Activated CD8-positive, alpha-beta memory T cell treated with anti-CD3 and anti-CD28 coated beads, Interleukin-2, amount 50 U/mL, for 1 hour (primary cell): ENCODE measurements at regions not wholly inside any gene's neighbourhood (a gene's known extent, or its start where the extent isn't known, plus 50 kb on each side); places are given as distances from the start of the nearest gene placed in this dataset.

Experiments
- DNase-seq: peaks from one replicate; pipeline ENCODE4 v3.0.0-alpha.2; 2020; ENCODE audit errors: extremely low read depth

DNA sequence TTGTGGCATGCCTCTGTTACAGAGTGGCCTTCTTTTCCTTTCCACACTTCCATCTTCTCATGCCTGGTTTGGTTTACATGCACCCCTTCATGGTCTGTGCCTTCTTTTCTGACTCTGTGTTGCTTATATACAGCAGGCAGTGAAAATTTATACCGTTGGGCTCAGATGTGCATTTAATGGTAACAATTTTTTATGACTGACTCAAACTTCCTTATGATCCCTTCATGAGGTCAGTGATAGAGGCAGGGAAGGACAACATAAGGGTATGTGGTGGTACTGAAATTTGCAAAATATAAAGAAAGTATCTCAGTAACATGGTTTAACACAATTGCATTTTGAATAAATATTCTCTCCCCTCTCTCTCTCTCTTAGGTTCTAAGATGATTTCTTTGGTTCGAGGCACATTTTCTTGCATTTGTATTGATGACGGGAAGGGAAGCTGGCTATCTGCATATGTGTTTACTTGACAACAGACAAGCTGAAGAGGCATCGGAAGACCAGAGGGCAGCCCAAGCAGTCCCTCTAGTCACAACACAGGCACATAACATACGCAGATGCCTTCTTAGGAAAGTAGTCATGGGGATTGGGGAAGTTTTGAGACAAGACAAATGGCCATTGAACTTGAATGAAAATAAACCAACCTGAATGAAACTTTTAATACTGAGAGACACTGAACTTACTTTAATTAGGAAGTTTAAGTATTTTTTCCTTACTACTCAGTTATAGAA lies 163.3 kb upstream of the LEF1 start:
- DNase-seq = no peak

DNA sequence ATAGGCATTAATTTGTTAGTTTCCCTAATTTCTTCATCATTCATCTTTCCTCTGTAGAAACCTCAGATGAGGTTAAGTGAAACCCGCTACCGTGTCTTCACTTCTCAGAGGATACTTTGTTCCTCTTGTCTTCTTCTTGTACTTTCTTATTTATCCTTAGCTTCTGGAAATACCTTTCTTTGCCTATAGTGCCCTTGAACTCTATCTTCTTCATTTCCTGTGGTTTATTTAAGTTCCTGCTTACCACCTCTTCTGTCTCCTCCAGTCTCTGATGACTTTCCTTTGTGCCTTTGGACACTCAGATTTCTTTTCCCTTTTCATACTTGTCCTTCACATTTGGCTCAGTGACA lies 159.6 kb upstream of the LEF1 start:
- DNase-seq = no peak

DNA sequence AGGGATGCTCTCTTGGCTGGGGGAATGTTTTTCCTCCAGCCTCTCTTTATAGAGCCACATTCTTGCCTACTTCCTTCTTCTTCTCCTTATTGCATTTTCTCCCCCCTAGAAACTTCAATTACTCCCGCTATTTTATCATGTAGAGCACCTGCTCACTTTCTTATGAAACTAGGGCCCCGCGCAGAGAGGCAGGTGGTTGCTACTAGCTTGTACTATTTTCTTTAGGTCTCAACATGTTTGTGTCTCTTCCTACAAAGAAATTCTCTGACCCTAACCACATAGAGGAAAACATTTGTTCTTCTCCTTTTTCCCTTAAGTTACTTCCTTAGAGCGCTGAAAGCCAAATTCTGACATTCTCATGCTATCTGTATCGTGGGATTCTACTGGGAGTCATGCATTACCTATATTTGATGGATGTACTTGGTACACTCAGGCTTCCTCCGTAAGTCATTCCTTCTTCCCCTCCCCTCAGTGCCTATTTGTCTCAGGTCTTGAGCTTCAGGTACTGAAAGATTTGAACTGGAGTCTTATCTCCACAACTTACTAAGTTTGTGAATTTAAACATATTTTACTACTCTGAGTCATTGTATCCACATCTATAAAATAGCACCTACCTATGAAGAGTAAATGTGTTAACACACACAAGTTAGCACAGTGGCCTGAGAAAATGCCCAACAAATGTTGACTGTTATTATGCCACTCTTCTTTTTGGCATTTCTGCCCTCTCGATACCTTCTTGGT lies 159.1 kb upstream of the LEF1 start:
- DNase-seq = no peak

DNA sequence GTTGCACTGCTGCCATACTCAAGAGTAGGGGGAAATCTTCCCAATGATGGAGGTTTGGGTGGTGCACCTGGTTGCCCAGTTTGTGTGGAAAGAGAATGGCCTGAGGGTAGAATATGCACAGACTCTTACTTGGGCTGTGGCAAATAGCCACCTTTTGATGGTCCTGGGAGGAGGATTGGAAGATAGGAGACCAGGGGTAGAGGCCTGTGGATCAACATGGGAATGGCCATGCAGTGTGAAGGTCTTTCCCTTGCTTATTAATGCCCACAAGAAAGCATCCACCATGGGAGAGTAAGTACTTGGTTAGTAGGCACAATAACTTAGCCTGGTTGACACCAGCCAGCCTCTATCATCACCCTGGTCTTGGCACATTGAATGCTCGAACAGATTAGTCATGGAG lies 156.8 kb upstream of the LEF1 start:
- DNase-seq = no peak

DNA sequence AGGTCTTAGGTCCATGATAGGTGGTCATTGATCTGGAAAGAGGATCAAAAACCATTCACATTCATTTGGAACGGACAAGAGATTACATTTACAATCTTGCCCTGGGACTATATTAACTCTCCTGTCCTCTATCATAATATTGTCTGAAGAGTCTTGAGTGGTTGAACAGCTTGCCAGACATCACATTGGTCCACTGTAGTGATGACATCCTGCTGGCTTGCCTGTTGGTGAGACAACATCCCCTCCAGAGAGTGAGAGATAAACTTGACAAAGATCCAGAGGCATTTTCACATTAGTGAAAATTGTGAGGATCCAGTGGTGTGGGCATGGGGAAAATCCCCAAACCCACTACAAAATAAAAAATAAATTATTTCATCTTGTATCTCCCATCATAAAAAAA lies 155.7 kb upstream of the LEF1 start:
- DNase-seq = no peak

DNA sequence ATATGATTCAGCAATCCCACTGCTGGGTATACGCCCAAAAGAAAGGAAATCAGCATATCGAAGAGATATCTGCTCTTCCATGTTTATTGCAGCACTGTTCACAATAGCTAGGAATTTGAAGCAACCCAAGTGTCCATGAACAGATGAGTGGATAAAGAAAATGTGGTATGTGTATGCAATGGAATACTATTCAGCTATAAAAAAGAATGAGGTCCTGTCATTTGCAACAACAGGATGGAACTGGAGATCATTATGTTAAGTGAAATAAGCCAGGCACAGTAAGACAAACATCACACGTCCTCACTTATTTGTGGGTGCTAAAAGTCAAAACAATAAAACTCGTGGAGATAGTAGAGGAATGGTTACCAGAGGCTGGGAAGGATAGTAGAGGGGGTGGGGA lies 153.8 kb upstream of the LEF1 start:
- DNase-seq = no peak

DNA sequence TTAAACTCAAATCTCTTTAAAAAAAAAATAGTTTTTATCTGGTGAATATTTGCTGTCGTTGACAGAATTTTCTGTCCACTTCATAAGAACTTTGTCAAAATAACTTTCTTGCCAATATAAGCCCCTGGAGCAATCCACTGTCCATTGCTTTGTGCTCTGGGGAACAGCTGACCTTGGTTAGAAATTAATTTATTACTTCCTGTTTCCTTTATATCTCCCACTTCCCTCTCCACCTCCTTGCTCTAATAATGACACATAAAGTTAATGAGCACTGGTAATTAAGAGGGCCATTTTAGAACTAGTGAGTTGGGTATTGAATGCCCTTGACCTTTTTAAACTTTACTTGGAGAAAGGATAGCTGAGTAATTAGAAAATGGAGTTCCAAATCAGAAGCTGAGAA lies 151.3 kb upstream of the LEF1 start:
- no peak for DNase-seq

DNA sequence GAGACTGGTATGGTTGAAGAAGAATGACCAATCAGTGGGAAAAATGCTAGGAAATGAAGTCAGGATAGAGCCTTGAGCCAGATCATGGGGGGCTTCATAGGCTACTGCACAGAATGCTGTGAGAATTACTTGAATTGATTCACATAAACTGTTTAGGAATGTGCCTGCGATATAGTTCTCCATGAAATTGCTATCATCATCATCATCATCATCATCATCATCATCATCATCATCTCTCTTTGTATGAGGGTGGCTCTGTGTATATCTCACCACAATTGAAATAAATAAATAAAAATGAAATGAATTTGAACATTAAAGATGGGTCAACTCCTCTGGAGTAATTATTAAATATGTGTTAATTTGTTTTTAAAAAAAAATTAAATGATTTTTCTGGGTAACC lies 148.6 kb upstream of the LEF1 start:
- DNase-seq = no peak

DNA sequence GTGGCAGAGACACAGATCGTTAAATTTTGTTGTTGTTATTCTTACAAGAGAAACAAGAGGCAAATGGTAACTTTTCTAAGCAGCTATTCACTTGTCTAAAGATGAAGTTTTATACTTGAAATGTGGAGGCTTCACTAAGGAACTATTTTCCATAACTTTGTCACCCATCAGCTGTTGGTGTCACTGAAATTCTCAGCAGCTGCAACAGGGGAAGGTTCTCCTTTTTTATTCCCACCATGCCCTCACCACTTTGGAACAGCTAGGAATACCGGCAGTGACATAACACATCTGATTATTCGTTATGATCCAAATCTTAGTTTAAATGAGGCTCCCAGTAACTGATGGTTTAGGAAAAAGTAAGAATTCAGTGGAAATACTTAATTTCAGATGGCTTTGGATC lies 147.0 kb upstream of the LEF1 start:
- DNase-seq = no peak

DNA sequence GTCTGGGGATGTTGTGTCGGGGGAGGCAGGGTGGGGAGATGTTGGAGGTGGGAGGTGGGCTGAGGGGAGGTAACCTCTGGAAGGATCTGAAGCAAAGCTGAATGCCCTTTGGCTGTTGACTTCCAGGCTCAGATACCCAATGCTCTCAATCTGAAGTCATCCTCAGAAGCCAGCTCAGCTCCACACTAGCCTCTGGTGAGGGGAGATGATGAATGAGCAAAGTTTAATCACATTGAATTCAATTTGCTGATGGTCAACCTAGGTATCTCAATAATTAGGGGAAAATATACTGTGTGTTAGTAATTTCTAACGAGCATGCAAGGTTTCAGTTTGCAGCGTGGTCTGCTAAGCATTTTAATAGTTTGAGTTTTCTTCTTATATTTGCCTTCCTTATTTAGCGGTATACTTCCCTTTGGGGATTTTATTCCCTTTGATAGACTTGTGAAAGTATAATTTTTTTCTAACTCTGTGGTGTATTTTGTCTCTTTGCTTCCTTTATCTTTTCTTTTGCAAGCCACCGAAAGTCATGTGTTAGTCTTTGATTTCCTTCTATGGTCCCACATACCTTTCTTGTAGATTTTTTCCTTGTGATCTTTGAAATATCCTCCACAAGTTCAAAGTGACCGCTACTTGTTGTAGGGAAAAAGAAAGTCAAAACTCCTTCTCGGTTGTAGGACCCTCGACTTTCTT lies 146.3 kb upstream of the LEF1 start:
- no peak for DNase-seq

DNA sequence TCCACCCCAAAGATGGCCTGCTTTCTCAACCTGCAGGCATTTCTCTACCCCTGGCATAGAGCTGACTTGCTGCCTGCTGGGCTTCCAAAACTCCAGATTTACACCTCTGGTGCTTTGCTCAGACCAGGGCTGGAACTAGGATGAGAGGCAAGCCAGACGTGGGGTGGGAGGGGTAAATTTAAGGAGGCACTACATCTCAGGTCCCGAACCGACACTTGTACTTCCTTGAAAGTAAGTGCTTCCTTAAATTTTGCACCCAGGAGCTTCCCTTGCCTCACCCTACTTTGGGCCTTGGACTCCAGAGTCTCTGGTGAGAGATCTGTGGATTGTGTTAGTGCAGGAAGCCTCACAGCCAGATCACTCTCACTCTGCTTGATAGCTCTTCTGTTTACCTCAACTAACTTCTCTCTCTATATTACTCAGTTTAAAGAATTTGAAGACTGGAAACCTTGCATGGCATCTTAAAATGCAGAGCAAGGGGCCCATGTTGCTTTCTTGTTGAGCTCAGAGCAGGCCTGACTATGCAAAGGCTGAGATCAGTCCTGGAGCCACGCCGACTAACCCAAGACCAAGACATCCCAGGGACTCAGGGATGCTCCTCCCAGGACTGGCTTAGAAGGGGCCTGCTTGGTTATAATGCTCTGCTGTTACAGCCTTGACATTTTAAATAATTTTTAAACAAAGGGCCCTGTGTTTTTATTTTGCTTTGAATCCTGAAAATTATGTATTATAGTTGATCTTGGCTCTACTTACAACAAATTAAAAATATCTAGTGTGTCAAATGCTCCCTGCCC lies 145.0 kb upstream of the LEF1 start:
- no peak for DNase-seq

DNA sequence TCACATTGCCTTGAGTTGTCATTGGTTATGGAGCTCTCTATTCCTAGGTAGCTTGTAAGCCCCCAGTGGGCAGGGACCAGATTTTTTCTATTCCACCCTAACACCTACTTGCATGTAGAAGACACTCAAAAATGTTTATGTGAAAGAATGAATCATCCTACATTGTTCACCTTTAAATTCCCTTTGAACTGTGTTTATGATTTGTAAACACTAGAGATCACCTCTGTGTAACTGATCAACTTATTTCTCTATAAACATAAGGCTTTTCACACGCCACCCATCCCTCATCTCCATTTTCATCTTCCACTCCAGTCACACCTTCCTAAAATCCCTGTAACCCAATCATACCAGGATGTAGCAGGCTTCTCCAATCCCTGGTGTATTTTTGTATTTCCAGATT lies 142.6 kb upstream of the LEF1 start:
- DNase-seq = no peak

DNA sequence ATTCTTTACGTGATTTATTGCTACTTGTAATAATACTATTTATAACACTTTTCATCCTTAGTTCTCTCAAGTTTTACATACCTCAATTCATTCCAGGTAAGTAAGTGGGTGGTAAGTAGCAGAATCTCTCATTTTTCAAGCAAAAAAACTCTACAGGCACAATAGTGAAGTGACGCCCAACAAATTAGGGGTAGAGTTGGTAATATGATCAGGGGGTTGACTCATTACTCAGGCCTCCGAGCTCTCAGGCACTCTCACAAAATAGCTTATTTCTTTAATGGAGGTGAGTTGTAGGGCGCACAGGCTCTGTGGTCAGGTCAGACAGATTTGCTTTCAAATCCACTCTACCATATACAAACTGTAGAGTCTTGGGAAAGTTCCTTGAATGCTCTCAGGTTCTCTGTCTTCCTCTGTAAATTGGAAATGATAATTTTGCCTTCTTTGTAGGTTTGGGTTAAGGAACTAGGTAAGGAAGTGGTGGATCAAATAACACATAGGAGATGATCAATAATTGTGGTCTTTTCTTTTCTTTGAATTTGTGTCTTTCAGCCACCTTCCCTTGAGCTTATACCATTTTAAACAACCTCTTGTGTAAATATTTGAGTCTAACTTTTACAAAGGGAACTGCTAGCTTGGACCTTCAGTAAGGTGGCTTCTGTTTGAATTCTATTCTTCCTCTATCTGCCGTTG lies 134.9 kb upstream of the LEF1 start:
- DNase-seq = no peak

DNA sequence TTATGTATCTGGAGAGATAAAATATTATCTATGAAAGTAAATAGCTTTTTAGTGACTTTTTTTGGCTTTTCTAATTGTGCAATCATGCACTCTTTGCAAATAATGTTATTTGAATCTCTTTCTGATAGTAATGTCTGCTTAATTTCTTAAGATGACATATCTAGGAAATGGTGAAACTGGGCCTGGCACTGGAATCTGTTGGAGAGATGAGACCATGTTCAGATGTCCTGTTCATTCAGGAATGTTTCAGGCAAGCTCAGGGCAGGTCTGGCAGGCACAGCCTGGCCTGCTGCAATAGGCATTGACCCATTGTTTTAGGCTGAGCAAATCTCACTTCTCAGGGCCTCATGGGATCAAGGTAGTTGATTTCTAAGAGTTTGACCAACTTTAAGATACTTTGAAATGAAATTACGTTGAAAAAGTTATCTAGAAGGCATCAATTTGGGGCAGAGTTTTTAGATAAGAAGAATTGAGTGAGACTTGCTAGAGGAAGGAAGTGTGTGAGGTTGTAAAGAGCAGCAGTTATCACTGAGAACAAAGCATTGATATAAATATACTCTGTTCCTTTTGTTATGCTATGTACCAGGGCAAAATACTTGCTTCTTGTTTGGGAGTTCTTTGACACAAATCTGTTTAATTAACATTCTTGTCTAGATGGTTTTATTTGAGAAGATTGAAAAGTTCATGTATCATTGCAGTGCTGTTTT lies 133.0 kb upstream of the LEF1 start:
- no peak for DNase-seq

DNA sequence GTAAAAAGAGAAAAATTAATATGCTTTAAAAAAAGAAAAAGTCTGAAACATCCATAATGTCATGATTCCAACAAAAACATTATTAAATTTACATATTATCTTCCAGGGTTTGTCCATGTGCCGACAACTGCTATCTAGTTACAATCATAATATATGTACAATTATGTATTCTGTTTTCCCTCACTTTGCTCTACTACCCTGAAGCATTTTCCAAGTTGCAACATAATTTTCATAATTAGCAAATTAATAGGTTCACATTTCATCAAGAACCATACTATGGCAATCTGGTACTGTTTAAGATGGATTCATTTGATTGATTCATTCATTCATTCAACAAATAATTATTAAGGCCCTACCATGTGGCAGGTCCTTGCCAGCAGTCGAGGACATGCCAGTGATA lies 128.9 kb upstream of the LEF1 start:
- DNase-seq = no peak

DNA sequence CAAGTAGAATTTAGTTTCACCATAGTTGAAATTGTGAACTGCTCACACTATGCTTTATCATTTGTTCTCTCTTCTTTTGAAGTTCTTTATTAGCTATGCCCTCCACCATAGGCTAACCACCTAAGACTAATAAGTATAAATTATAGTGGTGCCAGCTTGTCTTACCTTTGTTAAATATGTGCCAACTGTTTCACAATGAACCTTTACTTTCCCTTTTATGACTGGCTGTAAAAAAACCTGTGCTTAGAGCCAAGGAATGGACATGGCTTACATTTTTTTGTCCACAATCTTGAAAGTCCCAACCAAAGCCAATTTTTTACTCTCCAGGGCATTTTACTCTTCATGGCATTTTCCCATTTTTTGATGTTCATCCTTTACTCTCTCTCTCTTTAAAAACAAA lies 123.5 kb upstream of the LEF1 start:
- DNase-seq = no peak

DNA sequence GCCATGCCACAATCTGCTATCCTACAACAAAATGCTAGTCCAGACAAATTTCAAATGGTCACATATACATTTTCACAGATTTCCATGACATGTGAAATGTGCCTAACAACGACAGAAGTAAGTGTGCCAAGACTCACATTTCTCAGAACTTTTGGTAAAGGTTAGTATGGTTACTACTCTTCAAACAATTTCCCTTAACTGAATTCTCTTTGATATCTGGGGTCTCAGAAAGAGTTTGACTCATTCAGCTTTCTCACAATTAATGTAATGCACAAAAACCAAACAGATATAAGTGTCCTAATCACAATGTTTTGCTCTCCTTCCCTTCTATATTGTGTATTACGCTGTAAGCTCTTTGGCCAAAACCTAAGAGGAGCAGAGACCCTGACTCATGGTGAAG lies 122.4 kb upstream of the LEF1 start:
- DNase-seq = no peak

DNA sequence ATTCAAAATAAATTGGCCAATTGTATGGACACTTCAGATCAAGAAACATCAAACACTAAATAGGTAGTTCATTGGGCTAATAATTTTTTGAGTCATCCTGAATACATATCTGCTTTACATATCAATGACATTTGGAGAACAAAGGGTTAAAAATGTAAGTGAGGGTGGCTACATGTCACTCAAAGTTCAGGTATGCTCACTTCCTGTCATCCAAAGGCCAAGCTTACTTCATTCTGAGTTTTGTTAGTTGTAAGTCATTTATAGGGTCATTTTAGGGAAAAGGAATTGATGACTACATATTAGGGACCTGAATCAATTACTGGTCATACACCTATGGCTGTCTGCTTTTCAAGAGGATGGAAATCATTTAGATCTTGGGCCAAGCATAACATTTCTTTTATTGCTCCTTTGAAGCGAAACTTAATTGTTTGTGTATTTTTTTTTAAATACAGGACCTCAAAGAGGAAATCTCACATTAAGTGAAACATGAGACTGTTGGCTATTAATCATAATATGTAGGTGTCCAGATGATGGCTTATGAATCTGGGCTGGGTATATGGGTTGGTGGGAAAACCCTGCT lies 119.2 kb upstream of the LEF1 start:
- DNase-seq = no peak

DNA sequence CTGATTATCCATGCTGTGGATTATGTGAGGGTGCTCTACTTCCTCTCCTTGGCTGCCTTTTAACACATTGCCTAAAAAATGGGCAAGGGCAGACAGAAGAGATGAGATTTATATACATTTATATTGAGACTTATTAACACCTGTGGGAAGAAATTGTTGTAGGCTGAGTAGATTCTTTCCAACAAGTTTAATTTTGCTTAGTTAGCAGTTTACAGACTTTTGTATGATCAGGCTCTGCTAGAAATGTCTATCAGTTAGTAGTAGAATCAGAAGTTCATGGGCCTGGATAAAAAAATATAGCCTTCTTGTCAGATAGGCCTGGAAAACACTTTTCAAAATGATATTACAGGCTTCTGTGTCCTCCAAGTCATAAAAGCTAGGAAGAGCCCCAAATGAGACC lies 111.3 kb upstream of the LEF1 start:
- no peak for DNase-seq

DNA sequence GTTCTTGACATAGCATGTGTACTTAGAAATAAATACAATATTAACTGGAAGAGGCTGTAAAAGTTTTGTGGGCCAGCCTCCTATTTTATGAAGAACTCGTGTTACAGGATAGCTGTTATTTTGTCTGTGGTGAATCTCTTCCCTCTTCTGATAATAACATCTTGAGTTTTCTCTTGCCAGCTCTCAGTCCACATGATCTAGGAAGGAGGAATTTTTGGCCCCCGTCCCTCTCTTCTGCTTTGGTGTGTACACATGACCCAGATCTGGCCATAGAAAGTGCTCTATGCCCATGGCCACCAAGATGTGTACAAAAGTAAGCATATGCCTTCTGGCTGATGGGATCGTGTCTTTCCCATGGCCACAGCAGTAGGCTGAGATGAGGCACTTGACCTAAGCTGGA lies 108.0 kb upstream of the LEF1 start:
- no peak for DNase-seq

DNA sequence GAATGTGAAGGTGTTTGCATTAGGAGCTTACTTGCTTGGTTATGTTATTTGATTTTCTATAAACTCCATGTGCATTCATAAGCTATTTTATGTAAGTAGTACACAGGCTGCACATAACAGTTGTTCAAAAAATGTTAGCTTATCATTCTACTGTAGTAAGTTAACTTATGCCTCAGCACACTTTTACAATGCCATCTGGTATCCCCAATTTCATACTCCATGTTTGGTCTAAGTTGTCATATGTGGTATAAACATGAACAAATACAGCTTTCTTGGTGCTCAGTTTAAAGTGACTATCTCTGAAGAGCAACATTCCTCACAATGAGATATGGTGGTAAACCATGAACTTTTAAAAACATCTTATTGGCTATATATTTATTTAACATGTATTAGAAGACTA lies 104.3 kb upstream of the LEF1 start:
- DNase-seq = no peak
